ENCODE measurements at regions not wholly inside any gene's neighbourhood (a gene's known extent, or its start where the extent isn't known, plus 50 kb on each side); places are given as distances from the start of the nearest gene placed in this dataset.

DNA sequence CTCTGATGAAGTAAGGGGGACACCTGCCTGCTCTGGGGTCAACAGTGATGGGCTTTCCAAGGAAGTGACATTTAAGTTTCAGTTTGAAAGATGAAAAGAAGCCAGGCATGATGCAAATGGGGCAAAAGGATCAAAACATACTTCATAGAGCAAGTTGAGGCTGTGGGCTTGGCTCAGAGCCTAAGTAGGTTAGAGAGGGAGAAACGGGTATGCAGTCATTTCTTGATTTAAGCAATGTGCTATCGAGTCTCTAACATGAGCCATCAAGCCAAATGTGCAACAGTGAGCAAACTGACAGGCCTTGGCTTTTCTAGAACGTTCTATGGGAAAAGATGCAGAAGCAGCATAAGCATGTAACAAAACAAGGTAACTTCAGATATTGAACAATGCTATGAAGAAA lies 80.6 kb downstream of the ADRB2 start:
- no peaks in the 10 kb centered on the region for H3K36me3 Mint-ChIP-seq
- no peak for ATAC-seq
- no peak for DNase-seq (ENCODE audit: low spot score)
- peaks cover 26% of the 10 kb centered on the region in 2 donors for H3K4me1 Mint-ChIP-seq (ENCODE audit: low read depth in 2 of 2)
- H3K9me3 Mint-ChIP-seq = no peaks in the 10 kb centered on the region
- H3K27me3 Mint-ChIP-seq = no peaks in the 10 kb centered on the region
- no peak overlapping the region for H3K27ac Mint-ChIP-seq
- no peak overlapping the region for H3K4me3 Mint-ChIP-seq

DNA sequence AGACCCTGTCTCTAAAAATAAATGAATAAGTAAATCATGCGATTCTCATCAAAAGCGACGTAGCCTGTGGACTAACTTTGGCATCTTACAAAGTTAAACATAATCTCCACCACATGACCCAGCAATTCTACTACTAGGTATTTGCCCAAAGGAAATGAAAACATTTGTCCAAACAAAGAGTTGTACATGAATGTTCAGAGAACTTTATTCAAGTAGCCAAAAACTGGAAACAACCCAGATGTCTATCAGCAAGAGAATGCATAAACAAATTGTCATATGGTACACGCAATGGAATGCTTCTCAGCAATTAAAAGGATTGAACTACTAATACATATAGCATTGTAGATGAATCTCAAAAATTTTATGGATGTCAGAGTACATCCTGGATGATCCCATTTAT lies 82.6 kb downstream of the ADRB2 start:
- H3K27me3 Mint-ChIP-seq = no peaks in the 10 kb centered on the region
- no peaks in the 10 kb centered on the region for H3K9me3 Mint-ChIP-seq
- H3K4me1 Mint-ChIP-seq (ENCODE audit: low read depth in 2 of 2) = peaks cover 26% of the 10 kb centered on the region in 2 donors
- H3K36me3 Mint-ChIP-seq = no peaks in the 10 kb centered on the region
- H3K27ac Mint-ChIP-seq = no peak overlapping the region
- DNase-seq (ENCODE audit: low spot score) (no peak), ATAC-seq (no peak)
- H3K4me3 Mint-ChIP-seq = no peak overlapping the region

DNA sequence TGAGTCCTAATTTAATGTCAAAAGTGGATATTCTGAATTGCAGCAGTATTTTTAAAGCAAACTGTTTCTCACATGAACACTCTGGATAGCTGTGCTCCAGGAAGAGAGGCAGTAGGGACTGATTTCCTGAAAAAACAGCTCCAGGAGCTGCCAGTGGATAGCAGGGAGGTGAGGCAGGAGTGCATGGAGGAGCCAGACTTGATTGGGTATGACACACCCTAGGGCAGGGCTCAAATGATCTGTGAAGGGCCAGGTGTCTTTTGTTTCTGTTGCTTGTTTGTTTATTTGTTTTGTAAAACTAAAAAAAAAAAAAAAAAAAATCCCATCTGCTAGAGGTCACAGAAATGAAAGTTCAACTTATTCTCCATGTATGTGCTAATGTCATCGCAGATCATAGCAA lies 83.4 kb downstream of the ADRB2 start:
- Mint-ChIP-seq H3K36me3 (no peaks in the 10 kb centered on the region), H3K4me1 (ENCODE audit: low read depth in 2 of 2) (peaks cover 26% of the 10 kb centered on the region in 2 donors), H3K9me3 (no peaks in the 10 kb centered on the region), H3K4me3 (no peak overlapping the region), H3K27me3 (no peaks in the 10 kb centered on the region), H3K27ac (peak overlapping the region in 1 of 2 donors; percentile 44)
- no peak for DNase-seq (ENCODE audit: low spot score)
- ATAC-seq = no peak

DNA sequence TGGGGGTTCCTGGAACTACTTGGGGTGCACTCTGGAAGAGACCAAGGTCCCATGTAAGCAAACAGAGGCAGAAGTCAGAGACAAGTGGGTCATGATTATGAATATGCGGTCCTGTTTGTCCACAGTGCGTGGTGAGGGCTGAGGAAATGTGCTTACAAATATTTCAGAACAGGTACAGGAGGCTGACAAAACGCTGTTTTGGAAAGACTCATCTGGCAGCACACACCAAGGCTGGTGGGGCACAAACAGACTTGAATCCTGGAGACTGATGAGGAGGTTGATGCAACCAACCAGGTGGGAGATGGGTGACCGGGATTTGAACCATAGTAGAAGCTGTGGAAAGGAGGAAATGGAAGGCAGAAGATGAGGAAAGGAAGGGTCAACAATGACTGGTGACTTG lies 83.8 kb downstream of the ADRB2 start:
- peak overlapping the region in 1 of 2 donors; percentile 44 for H3K27ac Mint-ChIP-seq
- H3K9me3 Mint-ChIP-seq = no peaks in the 10 kb centered on the region
- no peak for DNase-seq (ENCODE audit: low spot score)
- H3K27me3 Mint-ChIP-seq = no peaks in the 10 kb centered on the region
- no peaks in the 10 kb centered on the region for H3K36me3 Mint-ChIP-seq
- H3K4me1 Mint-ChIP-seq (ENCODE audit: low read depth in 2 of 2) = peaks cover 26 to 28% of the 10 kb centered on the region in 2 donors
- H3K4me3 Mint-ChIP-seq = no peak overlapping the region
- no peak for ATAC-seq

DNA sequence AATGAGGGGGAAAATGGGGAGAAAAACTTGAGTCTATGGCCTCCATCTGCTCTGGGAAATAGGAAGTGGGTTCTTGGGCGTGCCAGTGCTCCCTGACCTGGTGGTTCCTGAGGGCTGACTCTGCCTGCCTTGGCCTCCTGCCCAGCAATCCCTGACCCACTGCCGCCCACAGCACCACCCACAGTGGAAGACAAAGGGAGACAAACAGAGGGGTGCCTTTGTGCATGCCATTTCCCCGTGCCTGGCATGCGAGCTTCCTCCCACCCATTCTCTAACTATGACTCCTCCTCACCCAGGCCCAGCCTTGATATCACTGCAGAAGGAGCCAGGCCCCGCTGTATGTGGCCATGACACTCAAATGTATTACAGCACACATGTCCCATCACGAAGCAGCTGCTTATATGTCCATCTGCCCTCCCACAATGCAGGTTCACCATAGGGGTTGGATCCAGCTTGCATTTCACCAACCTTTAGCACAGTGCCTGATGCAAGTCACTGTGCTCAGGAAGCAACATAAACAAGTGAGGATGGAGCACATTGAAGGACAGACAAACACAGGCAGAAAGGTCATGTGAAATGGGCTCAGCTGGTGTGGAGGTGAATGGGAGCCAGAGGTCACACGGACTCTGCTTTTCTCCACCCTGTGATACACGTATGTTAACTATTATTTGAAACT lies 84.4 kb downstream of the ADRB2 start:
- peak overlapping the region in 1 of 2 donors; percentile 57 for H3K27ac Mint-ChIP-seq
- H3K27me3 Mint-ChIP-seq = no peaks in the 10 kb centered on the region
- H3K36me3 Mint-ChIP-seq = no peaks in the 10 kb centered on the region
- H3K4me3 Mint-ChIP-seq = no peak overlapping the region
- ATAC-seq = no peak
- H3K4me1 Mint-ChIP-seq (ENCODE audit: low read depth in 2 of 2) = peaks cover 26 to 31% of the 10 kb centered on the region in 2 donors
- H3K9me3 Mint-ChIP-seq = no peaks in the 10 kb centered on the region
- DNase-seq (ENCODE audit: low spot score) = no peak

DNA sequence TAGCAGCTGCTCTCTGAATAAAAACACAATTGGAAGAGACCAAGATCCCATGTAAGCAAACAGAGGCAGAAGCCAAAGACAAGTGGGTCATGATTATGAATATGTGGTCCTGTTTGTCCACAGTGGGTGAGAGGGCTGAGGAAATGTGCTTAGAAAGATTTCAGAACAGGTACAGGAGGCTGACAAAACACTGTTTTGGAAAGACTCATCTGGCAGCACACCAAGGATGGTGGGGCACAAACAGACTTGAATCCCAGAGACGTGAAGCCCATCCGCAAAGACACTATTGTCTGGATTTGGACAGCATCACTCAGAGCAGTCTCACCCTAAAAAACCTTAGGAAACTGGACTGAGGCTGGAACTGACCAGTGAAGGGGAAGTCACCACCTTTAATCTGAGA lies 85.0 kb downstream of the ADRB2 start:
- H3K36me3 Mint-ChIP-seq = no peaks in the 10 kb centered on the region
- H3K27ac Mint-ChIP-seq = peak overlapping the region in 1 of 2 donors; percentile 57
- ATAC-seq (no peak), DNase-seq (ENCODE audit: low spot score) (no peak)
- H3K4me3 Mint-ChIP-seq = no peak overlapping the region
- no peaks in the 10 kb centered on the region for H3K27me3 Mint-ChIP-seq
- H3K4me1 Mint-ChIP-seq (ENCODE audit: low read depth in 2 of 2) = peaks cover 24 to 28% of the 10 kb centered on the region in 2 donors
- H3K9me3 Mint-ChIP-seq = no peaks in the 10 kb centered on the region

DNA sequence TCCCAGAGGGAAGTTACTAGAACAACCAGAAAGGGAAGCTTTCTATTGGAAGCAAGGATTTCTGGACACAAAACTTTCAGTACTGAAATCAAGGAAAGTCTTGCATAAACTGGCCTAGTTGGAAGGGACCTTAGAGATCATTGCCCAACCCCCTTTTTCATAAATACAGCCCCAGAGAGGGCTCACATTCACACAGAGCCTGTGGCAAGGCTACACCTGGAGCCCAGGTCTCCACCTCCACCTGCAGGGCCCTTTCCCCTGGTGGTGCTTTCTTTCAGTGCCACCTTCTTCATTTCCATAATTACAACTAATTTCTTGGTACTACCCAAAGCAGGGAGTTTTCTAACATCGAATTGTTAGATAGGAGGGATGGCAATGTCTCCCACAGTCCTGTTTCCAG lies 85.7 kb downstream of the ADRB2 start:
- H3K4me3 Mint-ChIP-seq = no peak overlapping the region
- ATAC-seq (no peak), DNase-seq (ENCODE audit: low spot score) (no peak)
- H3K27me3 Mint-ChIP-seq = no peaks in the 10 kb centered on the region
- no peak overlapping the region for H3K27ac Mint-ChIP-seq
- peaks cover 17 to 21% of the 10 kb centered on the region in 2 donors for H3K4me1 Mint-ChIP-seq (ENCODE audit: low read depth in 2 of 2)
- H3K36me3 Mint-ChIP-seq = no peaks in the 10 kb centered on the region
- no peaks in the 10 kb centered on the region for H3K9me3 Mint-ChIP-seq

DNA sequence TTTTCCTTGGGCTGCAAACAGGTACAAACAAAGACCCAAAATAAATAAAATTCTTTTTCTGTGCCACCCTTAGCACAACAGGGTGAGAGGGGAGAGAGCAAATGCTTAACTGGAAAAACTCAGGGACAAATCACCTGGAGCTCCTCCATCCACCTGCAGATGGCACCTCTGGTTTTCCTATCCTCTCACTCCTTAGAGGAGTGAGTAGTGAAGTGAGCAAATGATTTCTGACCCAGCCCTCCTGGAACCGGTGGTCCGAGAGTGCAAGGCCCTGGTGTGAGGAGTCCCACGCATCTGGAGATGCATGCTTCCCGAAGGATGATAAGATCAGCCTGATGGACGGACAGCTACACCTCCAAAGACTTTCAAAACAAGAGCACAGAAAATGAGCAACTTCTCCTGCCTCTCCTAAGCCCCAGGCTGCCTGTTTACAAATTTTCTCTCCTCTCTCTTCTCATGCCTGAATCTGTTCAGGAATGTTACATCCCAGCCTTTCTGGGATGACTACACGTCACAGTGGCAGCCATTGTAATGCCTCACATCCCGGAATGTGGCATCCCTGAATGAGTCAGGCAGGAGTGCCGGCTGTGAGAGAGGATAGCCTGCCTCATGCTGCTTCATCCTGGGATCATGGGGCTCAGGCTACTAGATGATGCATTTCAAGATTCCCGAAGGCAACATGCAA lies 86.4 kb downstream of the ADRB2 start:
- H3K9me3 Mint-ChIP-seq = no peaks in the 10 kb centered on the region
- H3K27ac Mint-ChIP-seq = no peak overlapping the region
- DNase-seq (ENCODE audit: low spot score) = no peak
- ATAC-seq = no peak
- no peak overlapping the region for H3K4me3 Mint-ChIP-seq
- H3K27me3 Mint-ChIP-seq = no peaks in the 10 kb centered on the region
- peaks cover 17% of the 10 kb centered on the region in 2 donors for H3K4me1 Mint-ChIP-seq (ENCODE audit: low read depth in 2 of 2)
- H3K36me3 Mint-ChIP-seq = no peaks in the 10 kb centered on the region

DNA sequence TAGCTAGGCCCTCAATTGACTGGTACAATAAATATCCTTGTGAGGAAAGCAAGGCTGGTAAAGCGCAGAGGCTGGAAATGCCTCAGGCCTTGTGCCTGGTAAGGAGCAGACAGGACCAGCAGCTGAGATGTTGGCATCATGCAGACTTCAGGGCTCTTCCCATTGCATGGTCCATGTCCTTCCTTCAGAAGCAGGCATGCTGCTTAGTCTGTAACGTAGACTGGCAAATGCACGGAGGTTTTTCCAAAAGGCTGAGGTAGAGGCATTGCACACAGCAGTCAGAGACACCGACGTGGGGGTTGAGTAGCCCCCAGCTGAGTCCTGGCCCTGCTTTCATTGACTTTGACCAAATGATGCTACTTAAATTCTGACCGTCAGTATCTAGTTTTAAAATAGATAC lies 87.1 kb downstream of the ADRB2 start:
- Mint-ChIP-seq H3K4me1 (ENCODE audit: low read depth in 2 of 2) (peaks cover 17% of the 10 kb centered on the region in 2 donors), H3K27ac (no peak overlapping the region), H3K4me3 (no peak overlapping the region), H3K36me3 (no peaks in the 10 kb centered on the region), H3K27me3 (no peaks in the 10 kb centered on the region), H3K9me3 (no peaks in the 10 kb centered on the region)
- no peak for DNase-seq (ENCODE audit: low spot score)
- ATAC-seq = no peak

DNA sequence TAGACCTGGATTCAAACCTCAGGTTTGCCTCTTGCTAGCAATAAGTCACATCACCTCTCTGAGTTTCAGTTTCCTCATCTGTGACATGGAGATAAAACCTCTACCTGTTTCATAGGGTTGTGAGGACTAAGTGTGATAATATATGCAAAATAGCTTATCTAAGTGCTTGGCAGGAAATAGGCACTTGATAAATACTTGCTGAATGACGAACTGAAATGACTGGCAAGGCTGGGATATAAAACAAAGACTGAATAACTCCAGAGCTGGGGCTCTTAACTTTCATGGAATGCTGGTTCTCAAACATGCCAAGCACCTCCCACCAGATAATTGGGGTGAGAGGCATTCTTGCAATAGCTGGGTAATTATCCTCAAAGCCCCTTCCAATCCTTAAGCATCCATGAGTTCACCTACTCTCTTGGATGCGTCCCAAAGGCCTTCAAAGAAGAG lies 87.6 kb downstream of the ADRB2 start:
- ATAC-seq (no peak), DNase-seq (ENCODE audit: low spot score) (no peak)
- H3K4me1 Mint-ChIP-seq (ENCODE audit: low read depth in 2 of 2) = peaks cover 17% of the 10 kb centered on the region in 2 donors
- H3K27me3 Mint-ChIP-seq = no peaks in the 10 kb centered on the region
- H3K4me3 Mint-ChIP-seq = no peak overlapping the region
- no peaks in the 10 kb centered on the region for H3K9me3 Mint-ChIP-seq
- no peak overlapping the region for H3K27ac Mint-ChIP-seq
- H3K36me3 Mint-ChIP-seq = no peaks in the 10 kb centered on the region

DNA sequence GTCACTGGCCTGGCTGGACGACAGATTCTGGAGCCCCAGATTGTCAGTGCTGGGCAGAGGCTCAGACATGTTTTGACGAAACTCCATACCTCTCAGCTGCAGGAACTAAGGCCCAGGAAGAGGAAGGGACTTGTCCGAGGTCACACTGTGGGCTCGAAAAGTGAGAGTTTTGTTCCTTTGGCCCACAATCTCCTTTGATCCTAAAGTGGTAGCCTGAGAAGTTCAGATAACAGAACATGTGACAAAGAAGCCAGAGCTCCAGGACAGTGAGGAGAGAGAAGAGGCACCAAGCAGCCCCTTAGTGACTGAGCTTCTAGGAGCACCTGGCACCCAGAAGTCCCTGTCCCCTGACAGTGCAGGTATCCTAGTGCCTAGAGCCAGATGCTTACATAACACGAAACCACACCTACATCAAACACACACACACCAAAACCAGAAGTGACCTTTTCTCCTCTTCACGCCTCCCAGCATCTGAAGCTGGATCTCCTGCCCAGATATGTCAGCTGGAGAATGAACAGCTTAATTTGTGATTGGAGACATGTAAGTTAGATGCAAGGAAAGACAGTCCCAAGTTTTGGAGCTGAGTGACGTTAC lies 88.9 kb downstream of the ADRB2 start:
- H3K27me3 Mint-ChIP-seq = peaks cover 0 to 2% of the 10 kb centered on the region in 2 donors
- no peak overlapping the region for H3K27ac Mint-ChIP-seq
- H3K36me3 Mint-ChIP-seq = no peaks in the 10 kb centered on the region
- DNase-seq (ENCODE audit: low spot score) = no peak
- peaks cover 14% of the 10 kb centered on the region in 2 donors for H3K4me1 Mint-ChIP-seq (ENCODE audit: low read depth in 2 of 2)
- H3K4me3 Mint-ChIP-seq = no peak overlapping the region
- no peaks in the 10 kb centered on the region for H3K9me3 Mint-ChIP-seq
- peak in 1 of 2 donors; percentile 44 for ATAC-seq

DNA sequence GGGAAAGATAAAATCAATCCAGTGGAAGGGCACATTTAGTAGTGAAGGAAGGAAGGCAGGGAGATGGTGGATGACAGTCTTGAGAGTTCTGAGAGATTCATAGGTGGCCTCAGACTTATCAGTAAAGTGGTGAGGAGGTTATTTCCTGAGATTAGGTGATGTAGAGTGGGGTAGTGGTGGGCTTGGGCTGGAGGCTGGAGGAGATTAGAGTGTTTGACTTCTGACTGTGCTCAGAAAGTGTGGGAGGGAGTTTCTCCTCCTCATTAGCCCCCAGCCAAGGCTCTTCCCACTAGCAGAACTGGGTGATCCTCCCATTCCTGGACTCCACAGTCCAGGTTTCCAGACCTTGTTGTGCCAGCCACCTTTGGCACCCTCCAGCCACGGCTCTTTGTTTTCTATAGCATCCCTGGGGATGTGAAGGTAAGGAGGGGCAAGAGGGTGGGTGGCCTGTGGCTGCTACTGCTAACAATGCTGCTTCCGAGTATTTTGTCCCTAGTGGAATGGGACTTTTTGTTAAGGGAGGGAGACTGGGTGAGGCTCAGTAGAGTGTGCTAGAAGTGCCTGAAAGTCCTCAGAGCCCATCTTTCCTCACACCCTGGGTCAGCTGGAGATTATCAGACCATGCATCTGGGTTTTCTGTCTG lies 94.4 kb downstream of the ADRB2 start:
- Mint-ChIP-seq H3K27ac (no peak overlapping the region), H3K4me1 (ENCODE audit: low read depth in 2 of 2) (peaks cover 11 to 13% of the 10 kb centered on the region in 2 donors), H3K9me3 (no peaks in the 10 kb centered on the region), H3K27me3 (peaks cover 0 to 5% of the 10 kb centered on the region in 2 donors), H3K36me3 (no peaks in the 10 kb centered on the region), H3K4me3 (no peak overlapping the region)
- ATAC-seq (no peak), DNase-seq (ENCODE audit: low spot score) (no peak)

DNA sequence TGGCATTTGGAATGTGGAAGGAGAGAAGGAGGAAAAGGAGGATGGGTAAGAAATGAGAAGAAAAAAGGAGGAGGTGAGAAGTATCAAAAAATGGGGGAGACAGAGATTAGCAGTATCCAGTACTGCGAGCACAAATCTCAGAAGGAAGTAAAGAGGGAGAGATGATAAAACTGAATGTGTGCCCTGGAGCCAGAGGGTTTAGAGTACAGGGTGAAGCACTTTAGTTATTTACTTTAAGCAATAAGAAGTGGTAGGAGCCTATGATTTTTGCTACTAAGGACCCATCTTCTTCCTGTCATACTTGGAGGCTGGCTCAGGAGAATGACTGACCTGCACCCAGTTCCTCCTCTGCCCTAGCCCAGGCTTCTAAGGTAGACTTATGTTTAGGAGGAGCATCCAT lies 94.9 kb downstream of the ADRB2 start:
- H3K27me3 Mint-ChIP-seq = peaks cover 0 to 5% of the 10 kb centered on the region in 2 donors
- no peak for DNase-seq (ENCODE audit: low spot score)
- no peak for ATAC-seq
- no peak overlapping the region for H3K27ac Mint-ChIP-seq
- no peaks in the 10 kb centered on the region for H3K36me3 Mint-ChIP-seq
- H3K4me1 Mint-ChIP-seq (ENCODE audit: low read depth in 2 of 2) = peaks cover 11 to 13% of the 10 kb centered on the region in 2 donors
- no peak overlapping the region for H3K4me3 Mint-ChIP-seq
- H3K9me3 Mint-ChIP-seq = no peaks in the 10 kb centered on the region

DNA sequence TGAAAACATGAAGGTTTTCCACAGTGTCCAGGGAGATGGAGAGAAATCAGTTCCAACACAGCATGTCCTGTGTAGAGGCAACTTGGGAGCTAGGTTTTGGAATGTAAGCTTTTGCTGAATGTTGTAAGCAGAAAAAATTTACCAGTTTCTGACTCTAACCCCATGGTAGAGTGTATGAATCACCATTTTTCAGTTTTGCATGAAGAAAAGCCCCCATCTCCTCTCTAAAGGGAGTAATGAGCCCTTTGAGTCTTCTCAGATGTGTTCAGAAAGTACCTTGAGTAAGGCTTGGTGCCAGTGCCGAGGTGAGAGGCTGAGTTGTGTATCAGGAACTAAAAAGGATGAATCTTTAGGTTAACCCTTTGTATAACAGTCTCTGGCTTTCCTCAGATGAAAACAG lies 96.2 kb downstream of the ADRB2 start:
- Mint-ChIP-seq H3K4me3 (no peak overlapping the region), H3K27ac (no peak overlapping the region), H3K27me3 (peaks cover 0 to 5% of the 10 kb centered on the region in 2 donors), H3K4me1 (ENCODE audit: low read depth in 2 of 2) (peaks cover 11 to 13% of the 10 kb centered on the region in 2 donors), H3K36me3 (no peaks in the 10 kb centered on the region), H3K9me3 (no peaks in the 10 kb centered on the region)
- DNase-seq (ENCODE audit: low spot score) (no peak), ATAC-seq (peak in 1 of 2 donors; percentile 49)
